Body of pancreas (tissue), 4 donors: ENCODE measurements at regions not wholly inside any gene's neighbourhood (a gene's known extent, or its start where the extent isn't known, plus 50 kb on each side); places are given as distances from the start of the nearest gene placed in this dataset.

Source experiments
- ATAC-seq: fragments of 150-250 bp; one replicate; pipeline ENCODE4 v1.9.1; 2016
- DNase-seq, 4 donors: peaks; one replicate each; pipeline ENCODE4 v3.0.0-alpha.2; 2019
- H3K27ac ChIP-seq, 4 donors: fragments of 200-600 bp; sonication (generic); 1 replicate in 3 of 4; 2 replicates in 1 of 4; pipeline versions ENCODE4 v1.5.1 to v1.6.1; 2016 to 2019; ENCODE audit warnings: mild to moderate bottlenecking in 1 of 4, mixed read lengths in 1 of 4, moderate library complexity in 1 of 4
- H3K27me3 ChIP-seq, 2 donors: fragments of 200-600 bp; sonication (generic); one replicate each; pipeline ENCODE4 v1.6.0; 2016; ENCODE audit warnings: mild to moderate bottlenecking in 1 of 2
- H3K36me3 ChIP-seq, 2 donors: fragments of 200-600 bp; sonication (generic); replicated peaks in 1 of 2; 2 replicates each; pipeline ENCODE4 v1.5.1; 2016; ENCODE audit warnings: low read depth in 2 of 2; ENCODE audit not compliant: insufficient read depth in 1 of 2
- H3K4me1 ChIP-seq: fragments of 200-600 bp; sonication (generic); one replicate; pipeline ENCODE4 v1.6.0; 2016
- H3K4me3 ChIP-seq, 2 donors: fragments of 200-600 bp; sonication (generic); 1 replicate in 1 of 2; 2 replicates in 1 of 2; pipeline ENCODE4 v1.5.1; 2016 to 2019
- H3K9me3 ChIP-seq, 3 donors: fragments of 200-600 bp; sonication (generic); 1 replicate in 2 of 3; 2 replicates in 1 of 3; pipeline ENCODE4 v1.5.1; 2016
- POLR2A ChIP-seq, 3 donors: fragments of 450-650 bp; IDR thresholded peaks; one replicate each; pipeline ENCODE4 v1.6.1; 2016; ENCODE audit warnings: antibody characterized with exemption in 3 of 3, mild to moderate bottlenecking in 2 of 3
- WGBS, 2 donors: methylation state at CpG; one replicate each; pipeline ENCODE4 v1.1.5; 2017; 5-methylcytosine and 5-hydroxymethylcytosine counted together
- intact Hi-C: fragments of 100-400 bp; cut with DNase I; formaldehyde crosslinking; loops from one replicate; pipeline ENCODE4 v1.15.1; 2023
- TF ChIP-seq, protein P1 (sequence below), 7 experiments: fragments of 450-650 bp in 4 of 7; fragments of 200-600 bp in 3 of 7; sonication (generic) in 3 of 7; IDR thresholded peaks; one replicate each; pipeline ENCODE4 v1.5.1; 2016 to 2019; ENCODE audit warnings: antibody characterized with exemption in 7 of 7

DNA sequence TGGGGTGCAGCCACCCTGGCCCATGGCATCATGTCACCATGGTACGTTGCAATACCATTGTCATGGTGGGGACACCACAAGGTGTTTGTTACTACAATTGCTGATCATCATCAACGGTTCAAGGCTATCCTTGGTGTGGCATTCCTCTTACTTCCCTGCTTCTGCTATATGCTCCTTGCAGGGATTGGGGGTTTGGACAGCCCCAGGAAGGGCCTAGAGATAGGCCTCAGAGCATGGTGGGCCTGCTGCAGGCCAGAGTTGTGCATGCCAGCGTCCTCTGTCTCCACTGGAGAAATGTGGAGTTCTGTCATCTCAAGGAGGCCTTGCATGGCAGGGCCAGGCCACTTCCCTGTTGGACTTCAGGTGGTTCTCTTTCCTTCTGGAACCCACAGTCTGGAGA, 234.6 kb upstream of the MKI67 start:
- DNase-seq (no peak), ATAC-seq (no peak)
- 39 to 54% methylated on average over 3 of the region's 3 CpGs for WGBS, 2 donors
- H3K27me3 ChIP-seq: no peaks in the 10 kb centered on the region
- no peak overlapping the region for H3K4me3 ChIP-seq
- H3K36me3 ChIP-seq: no peaks in the 10 kb centered on the region
- no peak overlapping the region for H3K27ac ChIP-seq
- peaks cover 0 to 3% (median 0%) of the 10 kb centered on the region in 3 donors for H3K9me3 ChIP-seq
- no peak for TF ChIP-seq POLR2A (IDR thresholded peaks at IDR 0.05)
- TF ChIP-seq, protein P1, sequence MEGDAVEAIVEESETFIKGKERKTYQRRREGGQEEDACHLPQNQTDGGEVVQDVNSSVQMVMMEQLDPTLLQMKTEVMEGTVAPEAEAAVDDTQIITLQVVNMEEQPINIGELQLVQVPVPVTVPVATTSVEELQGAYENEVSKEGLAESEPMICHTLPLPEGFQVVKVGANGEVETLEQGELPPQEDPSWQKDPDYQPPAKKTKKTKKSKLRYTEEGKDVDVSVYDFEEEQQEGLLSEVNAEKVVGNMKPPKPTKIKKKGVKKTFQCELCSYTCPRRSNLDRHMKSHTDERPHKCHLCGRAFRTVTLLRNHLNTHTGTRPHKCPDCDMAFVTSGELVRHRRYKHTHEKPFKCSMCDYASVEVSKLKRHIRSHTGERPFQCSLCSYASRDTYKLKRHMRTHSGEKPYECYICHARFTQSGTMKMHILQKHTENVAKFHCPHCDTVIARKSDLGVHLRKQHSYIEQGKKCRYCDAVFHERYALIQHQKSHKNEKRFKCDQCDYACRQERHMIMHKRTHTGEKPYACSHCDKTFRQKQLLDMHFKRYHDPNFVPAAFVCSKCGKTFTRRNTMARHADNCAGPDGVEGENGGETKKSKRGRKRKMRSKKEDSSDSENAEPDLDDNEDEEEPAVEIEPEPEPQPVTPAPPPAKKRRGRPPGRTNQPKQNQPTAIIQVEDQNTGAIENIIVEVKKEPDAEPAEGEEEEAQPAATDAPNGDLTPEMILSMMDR (IDR thresholded peaks at IDR 0.05): no peak
- no peaks in the 10 kb centered on the region for H3K4me1 ChIP-seq
- intact Hi-C loops: no loop called here

DNA sequence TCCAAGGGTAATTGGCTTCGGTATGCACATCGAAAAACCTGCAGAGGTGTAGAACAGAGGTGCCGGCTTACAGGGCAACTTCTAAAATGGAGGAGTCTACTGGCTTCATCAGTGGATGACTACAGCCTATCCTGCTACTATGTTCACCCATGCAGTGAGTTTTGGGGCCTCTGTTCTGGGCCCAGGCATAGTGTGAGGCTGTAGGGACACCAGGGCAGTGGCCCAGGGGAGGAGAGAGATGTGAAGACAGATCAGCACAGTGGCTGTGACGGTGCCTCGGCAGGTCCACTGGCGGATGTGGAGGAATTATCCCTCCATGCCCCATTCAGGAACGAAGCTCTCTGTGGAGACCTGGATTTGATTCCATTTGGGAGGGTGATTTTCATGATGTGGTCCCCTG, 235.3 kb upstream of the MKI67 start:
- Histone ChIP-seq H3K36me3 (no peaks in the 10 kb centered on the region), H3K4me3 (no peak overlapping the region), H3K9me3 (no peaks in the 10 kb centered on the region), H3K27me3 (no peaks in the 10 kb centered on the region), H3K4me1 (no peaks in the 10 kb centered on the region), H3K27ac (no peak overlapping the region)
- DNase-seq (no peak), ATAC-seq (no peak)
- intact Hi-C loops: no loop called here
- 40 to 69% methylated on average over 7 of the region's 7 CpGs for WGBS, 2 donors
- TF ChIP-seq, protein P1 (IDR thresholded peaks at IDR 0.05): no peak
- no peak for TF ChIP-seq POLR2A (IDR thresholded peaks at IDR 0.05)

DNA sequence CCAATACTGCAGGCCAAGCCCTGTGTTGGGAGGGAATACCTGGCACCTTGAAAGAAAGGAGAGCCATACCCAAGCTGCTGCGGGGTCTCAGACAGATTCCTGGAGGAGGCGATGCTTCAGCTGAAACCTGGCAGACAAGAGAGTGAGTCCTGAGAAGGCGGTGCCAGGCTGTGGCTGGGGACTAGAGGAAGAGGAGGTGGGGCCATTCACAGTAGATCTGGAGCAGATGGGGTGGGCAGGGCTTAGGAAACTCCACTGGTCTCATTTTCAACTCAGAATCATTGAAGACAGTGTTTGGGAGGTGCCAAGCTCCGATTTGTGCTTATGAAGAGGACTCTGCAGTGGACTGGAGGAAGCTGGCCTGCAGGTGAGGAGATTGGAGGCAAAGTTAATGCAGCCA, 236.3 kb upstream of the MKI67 start:
- H3K4me1 ChIP-seq: no peaks in the 10 kb centered on the region
- 60 to 61% methylated on average over 4 of the region's 4 CpGs for WGBS, 2 donors
- no peaks in the 10 kb centered on the region for H3K27me3 ChIP-seq
- H3K36me3 ChIP-seq: no peaks in the 10 kb centered on the region
- H3K9me3 ChIP-seq: no peaks in the 10 kb centered on the region
- intact Hi-C loops: no loop called here
- no peak for TF ChIP-seq POLR2A (IDR thresholded peaks at IDR 0.05)
- TF ChIP-seq, protein P1 (IDR thresholded peaks at IDR 0.05): no peak
- DNase-seq (no peak), ATAC-seq (no peak)
- H3K4me3 ChIP-seq: no peak overlapping the region
- H3K27ac ChIP-seq: no peak overlapping the region

DNA sequence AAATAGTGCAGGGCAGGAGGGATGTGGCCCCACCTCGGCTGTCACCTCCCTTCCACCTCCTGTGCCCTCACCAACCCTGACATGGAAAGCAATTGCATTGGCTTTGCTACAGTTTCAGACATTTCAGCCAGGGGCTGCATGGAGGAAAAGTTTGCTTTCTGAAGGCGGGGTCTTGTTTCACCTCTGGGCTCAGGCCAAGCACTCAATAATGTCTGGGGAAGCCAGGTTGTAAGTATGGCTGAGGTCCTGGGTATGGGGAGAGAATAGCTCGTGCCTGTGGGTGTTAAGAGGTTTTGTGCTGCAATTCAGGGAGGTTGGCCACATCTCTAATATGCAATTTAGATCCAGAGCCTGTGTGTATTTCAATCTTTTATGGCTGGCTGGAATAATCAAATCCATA, 238.4 kb upstream of the MKI67 start:
- 28 to 36% methylated on average over 3 of the region's 3 CpGs for WGBS, 2 donors
- intact Hi-C loops: no loop called here

DNA sequence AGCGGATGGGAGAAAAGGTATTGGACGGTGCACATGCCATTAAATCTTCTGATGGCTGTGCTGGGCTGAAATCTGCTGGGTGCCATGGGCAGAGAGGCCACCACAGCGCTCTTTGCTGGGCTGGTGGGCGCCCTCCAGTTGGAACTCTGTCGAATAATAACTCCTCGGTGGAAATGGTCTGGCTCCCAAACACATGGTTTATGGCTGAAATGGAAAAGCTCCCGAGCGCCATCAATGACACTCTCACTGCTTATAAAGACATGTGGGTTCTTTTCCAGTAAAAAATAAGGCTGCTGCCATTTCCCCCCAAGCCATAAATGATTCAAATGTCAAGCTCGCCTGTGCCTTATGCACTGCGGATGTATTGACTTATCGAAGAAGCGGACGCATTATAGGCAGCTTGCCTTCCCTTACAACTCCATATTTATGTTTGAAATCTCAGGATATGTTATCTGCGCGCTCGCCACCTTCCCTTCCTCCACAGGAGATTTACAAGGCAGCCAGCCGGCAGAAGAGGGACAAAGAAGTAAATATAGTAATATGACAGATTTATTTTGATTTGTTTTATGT, 239.0 kb upstream of the MKI67 start:
- Histone ChIP-seq H3K36me3 (no peaks in the 10 kb centered on the region), H3K27me3 (no peaks in the 10 kb centered on the region), H3K4me1 (no peaks in the 10 kb centered on the region), H3K4me3 (no peak overlapping the region), H3K27ac (no peak overlapping the region), H3K9me3 (no peaks in the 10 kb centered on the region)
- ATAC-seq (no peak), DNase-seq (no peak)
- intact Hi-C loops: no loop called here
- TF ChIP-seq, protein P1 (IDR thresholded peaks at IDR 0.05): no peak
- TF ChIP-seq POLR2A (IDR thresholded peaks at IDR 0.05): no peak
- WGBS, 2 donors: 72 to 74% methylated on average over 17 of the region's 17 CpGs

More for the DNA sequence above, 238.4 kb upstream of the MKI67 start:
- no peak for TF ChIP-seq POLR2A (IDR thresholded peaks at IDR 0.05)
- TF ChIP-seq, protein P1 (IDR thresholded peaks at IDR 0.05): no peak
- H3K4me3 ChIP-seq: no peak overlapping the region
- H3K9me3 ChIP-seq: no peaks in the 10 kb centered on the region
- no peak overlapping the region for H3K27ac ChIP-seq
- ATAC-seq (no peak), DNase-seq (no peak)
- no peaks in the 10 kb centered on the region for H3K4me1 ChIP-seq
- H3K27me3 ChIP-seq: no peaks in the 10 kb centered on the region
- H3K36me3 ChIP-seq: no peaks in the 10 kb centered on the region
